ENCODE measurements at regions not wholly inside any gene's neighbourhood (a gene's known extent, or its start where the extent isn't known, plus 50 kb on each side); places are given as distances from the start of the nearest gene placed in this dataset.

DNA sequence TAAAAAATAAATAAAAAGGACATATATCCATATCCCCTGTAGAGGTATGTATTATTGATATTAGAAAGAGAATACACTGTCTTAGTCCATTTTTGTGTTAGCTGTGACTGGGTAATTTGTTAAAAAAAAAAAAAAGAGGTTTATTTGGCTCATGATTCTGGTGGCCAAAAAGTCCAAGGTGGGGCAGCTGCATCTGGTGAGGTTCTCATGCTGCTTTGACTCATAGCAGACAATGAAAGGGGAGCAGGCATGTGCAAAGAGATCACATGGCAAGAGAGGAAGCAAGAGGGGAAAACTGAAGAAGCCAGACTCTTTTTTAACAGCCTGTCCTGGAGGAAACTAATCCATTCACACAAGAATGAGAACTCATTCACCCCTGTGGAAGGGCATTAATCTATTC is 101.6 kb upstream of the MAP4K3 start:
- H2BK120ac ChIP-seq (replicated peaks; ENCODE audit: low read depth, low read length) = no peak overlapping the region
- no peak overlapping the region for H2BK12ac ChIP-seq (ENCODE audit: low read depth, low read length)
- TF ChIP-seq TEAD4 (IDR thresholded peaks at IDR 0.05; ENCODE audit: low read depth, low read length) = no peak
- TF ChIP-seq CREB1 (IDR thresholded peaks at IDR 0.05) = no peak
- TF ChIP-seq JUN (IDR thresholded peaks at IDR 0.05; ENCODE audit: low read depth, low read length) = no peak
- TF ChIP-seq BCL11A (IDR thresholded peaks at IDR 0.05; ENCODE audit: low read depth in 2 of 2, low read length in 2 of 2) = no peak
- TF ChIP-seq TAF7 (optimal IDR thresholded peaks at IDR 0.05; ENCODE audit: borderline replicate concordance, low read depth, low read length) = no peak
- TF ChIP-seq ZNF274 (IDR thresholded peaks at IDR 0.05; ENCODE audit: borderline replicate concordance, extremely low read depth, low read length) = no peak
- TF ChIP-seq FOSL1 (IDR thresholded peaks at IDR 0.05; ENCODE audit: insufficient read depth, low read depth, low read length) = no peak
- no peak for TF ChIP-seq KDM1A (IDR thresholded peaks at IDR 0.05; ENCODE audit: borderline replicate concordance, low read length)
- TF ChIP-seq YY1 (IDR thresholded peaks at IDR 0.05; ENCODE audit: low read depth, low read length) = no peak
- no peak for TF ChIP-seq RXRA (IDR thresholded peaks at IDR 0.05; ENCODE audit: insufficient read depth, low read depth, low read length)
- TF ChIP-seq ASH2L (IDR thresholded peaks at IDR 0.05; ENCODE audit: low read length) = no peak
- H4K91ac ChIP-seq (replicated peaks; ENCODE audit: insufficient read length, low read length) = no peak overlapping the region
- H3K4me1 ChIP-seq (replicated peaks in 1 of 4; ENCODE audit: control insufficient read depth in 3 of 4, insufficient read depth in 4 of 4, low read length in 3 of 4) = peaks cover 0 to 2% (median 0%) of the 10 kb centered on the region in 4 experiments; a peak in 1 of 7 replicates
- no peak overlapping the region for H3K14ac ChIP-seq (ENCODE audit: insufficient read length)
- no peaks in the 10 kb centered on the region for H3K27me3 ChIP-seq (replicated peaks in 1 of 4; ENCODE audit: control insufficient read depth in 3 of 4, extremely low read depth in 1 of 4, insufficient read depth in 3 of 4, low read length in 3 of 4)
- no peak overlapping the region for H4K8ac ChIP-seq (ENCODE audit: extremely low read depth, insufficient read depth, low read length)
- no peaks in the 10 kb centered on the region for H3K79me2 ChIP-seq (ENCODE audit: control insufficient read depth in 1 of 2, insufficient read depth in 2 of 2, low read length in 2 of 2)
- no peak overlapping the region for H3K18ac ChIP-seq (ENCODE audit: extremely low read depth, low read length)
- no peak overlapping the region for H2AK5ac ChIP-seq (ENCODE audit: low read depth, low read length)
- H2AFZ ChIP-seq (ENCODE audit: low read length) = no peak overlapping the region
- H3K27ac ChIP-seq (ENCODE audit: low read depth, low read length) = no peak overlapping the region
- no peaks in the 10 kb centered on the region for H3K79me1 ChIP-seq (ENCODE audit: low read depth, low read length)
- no peak overlapping the region for H3K4ac ChIP-seq (replicated peaks; ENCODE audit: insufficient read length, low read depth, low read length)
- no peak overlapping the region for H3K4me2 ChIP-seq (ENCODE audit: insufficient read depth in 1 of 2, low read depth in 2 of 2, low read length in 2 of 2)
- DNase-seq (ENCODE audit: low read depth in 1 of 2, low spot score in 2 of 2) = no peak
- no peak overlapping the region for H3K23ac ChIP-seq (ENCODE audit: insufficient read length)
- no peak overlapping the region for H3K9ac ChIP-seq (replicated peaks in 1 of 4; ENCODE audit: extremely low read depth in 1 of 4, low read depth in 3 of 4, low read length in 3 of 4)
- no peaks in the 10 kb centered on the region for H3K36me3 ChIP-seq (ENCODE audit: control insufficient read depth in 2 of 4, insufficient read depth in 4 of 4, low read length in 3 of 4)
- H3K9me3 ChIP-seq (ENCODE audit: insufficient read depth in 2 of 2, low read depth in 1 of 2, low read length in 1 of 2) = no peaks in the 10 kb centered on the region
- H2BK15ac ChIP-seq (ENCODE audit: low read length) = no peak overlapping the region
- no peak overlapping the region for H3K56ac ChIP-seq (replicated peaks; ENCODE audit: insufficient read length, low read depth, low read length)
- H3K4me3 ChIP-seq (ENCODE audit: extremely low read depth in 1 of 4, insufficient read depth in 2 of 4, low read depth in 3 of 4, low read length in 4 of 4) = no peak overlapping the region
- no peaks in the 10 kb centered on the region for H4K20me1 ChIP-seq (replicated peaks in 1 of 2; ENCODE audit: control insufficient read depth in 1 of 2, insufficient read depth in 2 of 2, low read length in 2 of 2)
- no peak for FAIRE-seq
- CTCF ChIA-PET (ENCODE audit: partially characterized antibody) = no interaction called here
- H4K5ac ChIP-seq (ENCODE audit: insufficient read length, low read depth, low read length) = no peak overlapping the region
- H2BK20ac ChIP-seq (ENCODE audit: low read length) = no peak overlapping the region
- POLR2A ChIA-PET (ENCODE audit: partially characterized antibody) = no interaction called here
- H2BK5ac ChIP-seq (ENCODE audit: low read depth, low read length) = no peak overlapping the region
- no peaks in the 10 kb centered on the region for H3K23me2 ChIP-seq (ENCODE audit: low read depth, low read length)

All from H1 (cell line).